GM21447 (cell line): ENCODE measurements at regions not wholly inside any gene's neighbourhood (a gene's known extent, or its start where the extent isn't known, plus 50 kb on each side); places are given as distances from the start of the nearest gene placed in this dataset.

Experiments used
- ATAC-seq: cut with Tn5 transposase; IDR thresholded peaks from one replicate; pipeline ENCODE4 v1.9.1; 2021; ENCODE audit not compliant: unreplicated experiment

DNA sequence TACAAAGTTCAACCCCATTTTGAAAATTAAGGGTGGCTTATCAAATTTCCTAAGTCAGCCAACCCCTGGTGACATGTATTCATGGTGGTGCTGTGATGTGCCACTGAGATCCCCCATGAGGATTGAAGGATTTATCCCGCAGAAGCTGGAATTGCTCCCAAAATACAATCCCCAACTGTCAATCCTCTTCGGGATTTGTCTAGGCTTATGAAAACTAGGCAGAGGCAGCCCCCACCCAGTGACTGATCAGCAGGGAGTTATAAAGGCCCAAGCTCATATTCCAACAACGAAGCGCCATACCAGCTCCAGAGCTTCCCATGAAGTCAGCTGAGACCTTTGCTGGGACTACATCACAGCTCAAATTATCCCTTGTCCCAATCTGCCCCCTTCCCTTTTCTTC, 316.0 kb downstream of the ENC1 start:
- no peak for ATAC-seq

DNA sequence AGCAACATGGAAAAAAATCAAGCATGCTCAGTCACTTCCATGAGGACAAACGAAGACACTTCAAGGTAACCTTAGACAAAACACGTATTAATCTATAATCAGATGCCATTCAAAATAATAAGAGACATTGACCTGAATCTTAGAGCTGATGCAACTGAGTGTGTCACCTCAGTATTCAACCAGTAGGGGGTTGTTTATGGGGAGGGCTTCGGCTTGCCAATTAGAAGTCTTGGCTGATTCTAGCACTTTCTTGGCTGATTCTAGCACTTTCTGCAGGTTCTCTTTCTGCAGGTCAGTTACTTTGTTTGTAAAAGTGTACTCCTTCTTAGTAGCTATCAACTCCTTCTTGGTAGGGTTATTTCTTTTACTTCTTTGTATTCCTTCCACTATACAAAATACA, 317.6 kb downstream of the ENC1 start:
- no peak for ATAC-seq

DNA sequence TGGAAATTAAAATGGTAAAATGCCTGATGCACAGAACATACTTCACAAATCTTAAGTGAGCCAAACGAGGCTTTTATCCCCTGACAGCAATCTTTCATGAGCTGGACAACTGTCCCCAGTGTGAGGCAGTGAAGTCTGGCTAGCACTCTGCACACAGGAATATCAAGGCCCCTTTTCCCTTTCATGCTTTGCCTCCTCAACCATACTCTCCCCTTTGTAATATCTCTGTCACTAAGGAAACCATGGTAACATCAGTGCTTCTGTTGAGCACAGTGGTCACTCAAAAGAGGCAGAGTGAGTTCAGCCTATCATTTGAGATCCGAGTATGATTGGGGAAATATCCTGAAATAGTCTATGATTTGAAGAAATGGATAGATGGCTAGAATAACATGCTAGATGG, 318.3 kb downstream of the ENC1 start:
- ATAC-seq, result no peak

DNA sequence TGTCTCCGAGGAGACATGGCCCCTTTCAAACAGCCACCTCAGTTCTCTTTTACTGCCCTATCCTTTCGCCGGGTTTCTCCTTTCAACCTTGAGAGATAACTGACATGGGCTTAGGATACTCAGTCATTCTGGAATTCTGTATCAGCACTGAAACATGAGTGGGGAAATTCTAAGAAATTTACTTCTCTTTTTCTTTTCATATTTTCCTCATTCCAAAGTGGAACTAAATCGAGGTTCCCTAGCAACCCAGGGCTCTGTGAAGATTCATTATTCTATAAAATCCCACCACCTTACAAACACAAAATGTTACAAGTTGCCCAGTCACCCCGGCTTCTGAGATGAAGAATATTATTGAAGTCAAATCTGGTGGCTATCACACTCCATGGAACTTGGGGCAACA, 319.2 kb downstream of the ENC1 start:
- ATAC-seq, result no peak

DNA sequence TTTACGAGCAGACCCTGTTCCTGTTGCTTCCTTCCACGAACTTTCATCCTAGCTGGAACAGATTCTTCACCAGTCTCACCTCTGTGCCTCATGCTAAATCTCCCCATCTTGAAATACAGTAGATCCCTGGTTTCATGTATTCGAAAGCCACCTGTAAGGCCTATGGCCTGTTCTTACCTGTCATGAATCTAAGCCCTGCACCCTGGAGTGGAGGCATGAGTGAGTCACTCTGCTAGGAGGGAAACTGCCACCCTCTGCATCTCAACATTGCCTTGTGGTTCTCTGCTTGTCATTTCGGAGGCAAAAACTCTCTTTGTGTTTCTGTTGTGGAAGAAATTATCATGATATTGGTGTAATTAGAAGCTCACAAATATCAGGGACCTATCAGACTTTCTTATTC, 320.0 kb downstream of the ENC1 start:
- no peak for ATAC-seq

DNA sequence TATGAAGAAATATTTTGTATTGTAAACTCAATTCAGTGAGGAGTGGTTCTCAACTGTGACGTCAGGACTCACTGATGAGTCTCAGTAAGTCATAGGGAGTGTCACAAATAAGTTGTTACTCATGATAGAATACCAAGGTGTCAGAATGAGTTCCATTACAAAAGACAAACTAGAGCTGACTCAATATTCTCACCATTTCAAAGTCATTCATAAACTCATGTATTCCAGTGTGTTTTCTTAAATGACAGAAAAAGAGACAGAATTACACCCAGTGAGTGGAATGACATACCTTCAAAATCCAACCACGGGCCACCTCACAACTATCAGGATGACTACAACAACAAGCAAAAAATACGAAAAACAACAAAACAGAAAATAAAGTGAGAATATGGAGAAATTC, 321.5 kb downstream of the ENC1 start:
- no peak for ATAC-seq

DNA sequence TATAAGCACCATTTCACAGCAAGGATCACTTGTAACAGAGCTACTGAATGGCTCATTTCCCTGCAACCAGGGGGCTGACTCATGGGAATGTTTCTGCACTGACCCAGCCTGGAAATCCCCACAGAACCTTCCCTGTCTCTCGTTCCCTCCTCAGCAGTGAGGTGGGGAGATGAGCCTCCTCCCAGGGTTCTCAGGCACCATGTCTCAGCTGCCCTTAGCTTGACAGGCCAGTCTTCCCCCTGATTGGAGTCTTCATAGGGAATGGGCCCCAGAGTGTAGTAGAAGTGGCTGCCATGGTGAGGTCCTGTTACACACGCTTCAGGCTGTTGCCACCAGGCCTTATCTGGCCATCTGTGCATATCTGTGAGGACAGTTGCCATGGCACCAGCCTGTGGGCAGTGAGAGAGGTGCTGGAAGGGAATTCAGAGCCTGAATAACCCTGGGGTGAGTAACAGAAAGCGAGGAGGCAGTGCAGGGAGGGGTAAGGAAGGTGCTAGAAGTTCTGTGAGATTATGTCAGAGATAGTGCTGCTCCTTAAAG, 324.4 kb downstream of the ENC1 start:
- peak; percentile 54 for ATAC-seq

DNA sequence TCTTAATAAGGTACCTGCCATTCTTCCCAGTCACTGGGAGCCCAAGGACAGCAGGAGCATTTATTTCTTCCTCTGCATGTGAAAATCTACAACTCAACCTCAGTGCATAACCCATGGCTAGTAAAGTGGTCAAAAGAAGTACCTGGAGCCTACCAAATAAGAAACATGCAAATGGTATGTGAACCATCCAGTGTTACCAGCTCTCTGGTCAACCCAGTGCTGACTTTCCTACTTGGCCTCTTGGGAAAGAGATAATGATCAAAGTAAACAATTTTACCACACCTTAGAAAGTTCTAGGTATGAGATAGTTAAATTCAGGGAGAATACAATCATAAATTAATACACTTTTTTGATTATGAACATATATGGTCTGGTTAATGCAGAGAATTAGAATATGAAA, 325.6 kb downstream of the ENC1 start:
- ATAC-seq, result no peak

DNA sequence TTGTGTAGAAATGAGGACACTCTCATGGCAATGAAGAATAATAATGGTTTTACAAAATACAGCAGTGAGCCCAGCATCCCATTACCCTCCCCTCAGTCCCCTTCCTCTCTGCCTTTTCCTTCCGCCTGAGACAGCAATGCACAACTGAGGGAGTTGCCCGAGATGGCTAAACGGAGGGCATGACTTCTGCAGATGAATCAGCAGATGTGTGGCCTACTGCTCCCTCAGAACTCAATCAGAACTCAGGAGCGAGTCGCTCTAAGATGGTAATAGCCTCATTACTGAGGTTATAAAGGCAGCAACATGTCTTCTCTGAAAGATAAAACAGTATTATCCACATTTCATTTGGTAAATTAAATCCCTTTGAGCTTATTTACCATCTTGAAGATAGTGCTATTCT, 326.6 kb downstream of the ENC1 start:
- no peak for ATAC-seq

DNA sequence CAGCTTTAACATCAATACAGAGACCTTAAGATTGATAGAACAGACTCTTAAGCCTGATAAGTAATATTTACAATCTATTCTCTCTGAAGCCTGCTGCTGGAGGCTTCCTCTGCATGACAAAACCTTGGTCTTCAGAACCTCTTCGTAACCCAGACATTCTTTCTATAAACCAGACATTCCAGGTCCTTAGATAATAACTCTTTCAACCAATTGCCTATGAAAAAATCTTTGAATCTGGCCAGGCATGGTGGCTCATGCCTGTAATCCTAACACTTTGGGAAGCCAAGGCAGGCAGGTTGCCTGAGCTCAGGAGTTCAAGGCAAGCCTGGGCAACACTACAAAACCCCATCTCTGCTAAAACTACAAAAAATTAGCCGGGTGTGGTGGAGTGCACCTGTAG, 327.8 kb downstream of the ENC1 start:
- ATAC-seq, result no peak

DNA sequence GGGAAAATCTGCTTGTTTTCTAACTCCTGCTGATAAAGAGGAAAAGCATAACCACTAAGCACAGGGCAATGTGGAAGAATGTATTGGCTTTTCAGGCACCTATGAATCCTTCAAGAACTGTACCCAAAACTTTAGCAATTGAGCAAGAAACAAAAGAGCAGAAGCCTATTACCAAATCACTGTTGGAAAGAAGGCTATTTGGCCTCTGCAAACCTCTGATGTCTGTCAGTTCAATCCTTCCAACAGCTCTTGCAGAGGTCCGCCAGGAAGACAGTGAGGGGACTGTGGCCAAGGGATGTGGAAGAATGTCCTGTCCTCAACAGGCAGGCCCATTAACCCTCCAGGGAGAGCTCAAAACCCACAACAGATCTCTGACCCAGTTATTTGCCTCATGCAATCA, 328.6 kb downstream of the ENC1 start:
- no peak for ATAC-seq

DNA sequence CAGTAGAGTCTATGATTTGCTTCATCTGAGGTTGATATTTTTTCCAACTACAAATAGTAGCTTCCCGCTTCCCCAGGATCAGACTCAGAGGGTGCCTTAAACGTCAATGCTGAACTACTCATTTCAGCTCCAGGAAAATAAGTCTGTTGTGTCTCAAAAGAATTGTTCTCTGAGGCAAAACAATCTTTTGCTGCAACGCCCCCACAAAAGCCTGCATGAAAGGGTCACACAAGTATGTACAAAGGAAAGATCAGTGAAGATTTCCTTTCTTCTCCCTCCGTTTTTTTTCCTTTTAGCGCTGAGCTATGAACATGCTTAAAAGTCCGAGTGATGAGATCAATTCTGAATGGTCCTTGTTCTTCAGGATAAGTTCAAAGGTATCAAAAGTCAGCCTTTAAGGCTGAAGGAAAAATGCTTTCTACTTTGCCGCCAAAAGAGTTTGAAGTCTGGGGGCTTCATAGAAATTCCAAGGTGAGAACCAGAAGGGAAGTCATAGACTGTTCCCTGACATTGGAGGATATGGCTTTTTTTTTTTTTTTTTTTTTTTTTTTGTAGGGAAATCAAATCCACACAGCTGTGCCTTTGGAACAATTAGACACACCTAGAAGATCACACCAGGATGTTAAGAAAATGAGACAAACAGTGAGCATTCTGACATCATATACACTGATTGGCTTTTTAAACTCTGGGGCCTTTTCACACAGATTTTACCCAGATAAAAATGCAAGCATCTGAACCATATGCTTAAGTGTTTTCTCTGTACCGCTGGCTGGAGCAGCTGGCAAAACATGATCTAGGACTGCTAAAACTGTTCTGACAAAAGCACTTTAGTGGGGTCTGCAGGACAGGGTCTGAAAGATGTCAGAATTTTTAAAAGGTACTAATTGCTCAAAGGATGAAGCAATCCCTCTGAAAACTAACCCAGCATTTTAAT, 329.3 kb downstream of the ENC1 start:
- ATAC-seq, result no peak

DNA sequence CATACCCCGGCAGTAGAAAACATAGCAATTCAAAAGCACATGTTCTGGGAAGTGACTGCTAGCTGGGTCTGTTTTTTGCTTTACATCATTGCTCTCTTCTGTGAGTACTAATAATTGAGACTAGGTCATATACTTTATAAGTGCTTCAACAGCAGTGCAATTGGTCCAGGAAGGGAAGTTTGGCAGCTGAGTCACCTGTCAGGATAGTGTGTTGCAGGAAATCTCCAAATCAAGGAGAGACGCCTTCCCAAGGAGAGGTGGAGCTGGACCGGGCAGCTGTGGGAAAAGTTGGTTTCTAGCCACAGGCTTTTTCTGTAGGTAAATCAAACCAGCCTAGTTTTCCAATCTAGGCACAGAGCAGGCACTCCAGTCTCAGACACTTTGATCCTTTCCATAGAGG, 330.1 kb downstream of the ENC1 start:
- ATAC-seq, result no peak

DNA sequence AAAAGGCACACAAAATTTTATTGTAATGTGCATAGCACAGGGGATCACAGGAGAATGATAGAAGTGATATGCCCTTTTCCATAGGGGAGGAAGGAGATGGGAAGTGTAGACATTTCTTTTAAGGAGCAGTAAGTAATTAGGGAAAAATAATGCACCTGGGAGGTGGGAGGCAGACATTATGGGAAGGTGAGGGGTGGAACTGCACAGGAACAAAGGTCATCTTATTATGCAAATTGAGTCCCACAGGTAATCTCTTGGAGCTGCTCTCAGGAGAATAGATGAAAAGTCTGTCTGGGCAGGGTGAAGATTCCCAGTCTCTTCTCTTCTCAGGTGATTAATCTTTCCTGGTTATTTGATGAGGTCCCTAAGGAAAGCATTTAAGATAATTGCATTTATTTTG, 331.5 kb downstream of the ENC1 start:
- no peak for ATAC-seq

DNA sequence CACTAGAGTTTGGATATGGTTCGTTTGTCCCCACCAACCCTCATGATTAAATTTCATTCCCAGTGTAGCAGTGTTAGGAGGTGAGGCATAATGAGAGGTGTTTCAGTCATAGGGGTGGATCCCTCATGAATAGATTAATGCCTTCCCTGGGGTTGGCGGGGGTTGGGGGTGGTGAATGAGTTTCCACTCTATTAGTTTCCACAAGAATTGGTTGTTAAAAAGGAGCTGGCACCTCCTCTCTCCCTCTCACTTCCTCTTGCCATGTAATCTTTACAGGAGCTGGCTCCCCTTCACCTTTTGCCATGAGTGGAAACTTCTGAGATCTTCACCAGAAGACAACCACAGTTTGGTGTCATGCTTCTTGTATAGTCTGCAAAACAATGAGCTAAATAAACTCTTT, 333.7 kb downstream of the ENC1 start:
- ATAC-seq, result no peak

DNA sequence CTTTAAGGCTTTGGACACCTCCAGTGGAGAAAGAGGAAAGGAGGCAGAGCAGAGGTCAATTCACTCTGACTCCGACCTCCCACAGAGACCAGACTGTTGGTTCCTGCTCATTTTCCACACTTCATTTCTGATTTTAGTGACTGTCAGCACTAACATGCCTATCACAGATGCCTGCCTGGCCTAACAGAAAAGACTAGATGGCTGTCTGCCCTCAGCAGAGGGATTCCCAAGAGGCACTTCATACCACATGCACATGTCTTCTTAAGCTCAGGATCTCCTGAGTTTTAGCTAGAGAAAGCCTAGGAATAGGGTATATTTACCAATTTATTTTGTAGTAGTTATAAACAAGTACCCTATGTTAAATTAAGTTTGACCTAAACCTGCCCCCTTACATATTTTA, 336.0 kb downstream of the ENC1 start:
- no peak for ATAC-seq

DNA sequence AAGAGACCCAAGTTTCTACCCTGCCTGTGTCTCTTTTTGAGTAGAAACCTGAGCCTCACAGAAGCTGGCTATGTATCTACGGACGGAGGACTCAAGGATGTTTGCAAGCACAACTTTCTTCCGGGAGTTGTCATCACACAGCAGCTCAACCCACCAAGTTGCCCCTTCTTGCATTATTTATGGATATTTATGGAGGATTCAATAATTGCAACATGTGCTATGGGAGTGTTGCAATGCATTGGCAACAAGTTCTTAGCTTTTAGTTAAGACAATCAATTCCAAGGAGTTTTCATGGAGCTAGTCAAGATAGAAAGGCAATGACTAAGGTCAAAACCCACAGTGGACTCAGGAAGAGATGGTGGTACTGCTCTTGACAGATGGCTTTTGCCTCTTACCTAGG, 336.9 kb downstream of the ENC1 start:
- ATAC-seq, result no peak

DNA sequence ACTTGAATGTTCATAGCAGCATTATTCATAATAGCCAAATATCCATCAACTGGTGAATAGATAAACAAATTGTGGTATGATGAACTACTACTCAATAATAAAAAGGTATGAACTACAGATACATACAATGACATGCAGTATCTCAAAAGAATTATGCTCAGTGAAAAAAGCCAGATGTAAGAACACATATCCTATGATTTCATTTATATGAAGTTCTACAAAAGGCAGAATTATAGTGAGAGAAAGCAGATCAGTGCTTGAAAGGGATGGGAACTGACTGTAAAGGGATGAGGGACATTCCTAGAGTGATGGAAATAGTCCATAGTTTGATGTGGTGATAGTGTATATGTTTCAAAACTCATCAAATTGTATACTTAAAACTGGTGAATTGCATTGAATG, 339.0 kb downstream of the ENC1 start:
- no peak for ATAC-seq

DNA sequence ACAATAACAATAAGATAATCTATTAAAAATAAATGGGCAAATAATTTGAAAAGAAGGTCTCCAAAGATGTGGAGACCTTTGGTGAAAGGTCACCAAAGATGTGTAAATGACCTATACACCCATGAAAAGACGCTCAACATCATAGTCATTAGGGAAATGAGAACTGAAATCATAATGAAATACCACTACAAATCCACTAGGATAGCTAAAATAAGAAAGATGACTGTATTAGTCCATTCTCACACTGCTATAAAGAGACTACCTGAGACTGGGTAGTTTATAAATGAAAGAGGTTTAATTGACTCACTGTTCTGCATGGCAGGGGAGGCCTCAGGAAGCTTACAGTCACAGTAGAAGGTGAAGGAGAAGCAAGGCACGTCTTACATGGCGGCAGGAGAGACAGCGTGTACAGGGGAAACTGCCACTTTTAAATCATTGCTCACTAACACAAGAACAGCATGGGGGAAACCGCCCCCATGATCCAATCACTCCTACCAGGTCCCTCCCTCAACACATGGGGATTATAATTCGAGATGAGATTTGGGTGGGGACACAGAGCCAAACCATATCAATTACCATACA, 339.6 kb downstream of the ENC1 start:
- no peak for ATAC-seq

DNA sequence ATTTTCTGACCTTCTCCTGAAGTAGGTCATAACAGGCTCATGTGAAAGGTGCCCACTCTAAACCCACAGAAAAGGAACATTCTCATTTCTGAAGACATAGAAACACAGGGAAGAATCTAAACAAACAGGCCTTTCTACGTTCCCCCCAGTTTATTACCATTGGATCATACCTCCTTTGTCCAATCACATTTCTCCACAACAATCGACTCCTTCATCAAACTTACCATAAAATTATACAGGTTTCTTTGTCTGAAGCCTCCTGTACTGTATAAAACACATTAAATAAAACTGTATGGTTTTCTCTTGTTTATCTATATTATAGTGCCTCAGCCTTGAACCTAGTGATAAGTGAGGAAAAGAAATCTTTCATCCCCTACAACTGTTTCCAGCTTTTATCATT, 340.7 kb downstream of the ENC1 start:
- ATAC-seq, result no peak

DNA sequence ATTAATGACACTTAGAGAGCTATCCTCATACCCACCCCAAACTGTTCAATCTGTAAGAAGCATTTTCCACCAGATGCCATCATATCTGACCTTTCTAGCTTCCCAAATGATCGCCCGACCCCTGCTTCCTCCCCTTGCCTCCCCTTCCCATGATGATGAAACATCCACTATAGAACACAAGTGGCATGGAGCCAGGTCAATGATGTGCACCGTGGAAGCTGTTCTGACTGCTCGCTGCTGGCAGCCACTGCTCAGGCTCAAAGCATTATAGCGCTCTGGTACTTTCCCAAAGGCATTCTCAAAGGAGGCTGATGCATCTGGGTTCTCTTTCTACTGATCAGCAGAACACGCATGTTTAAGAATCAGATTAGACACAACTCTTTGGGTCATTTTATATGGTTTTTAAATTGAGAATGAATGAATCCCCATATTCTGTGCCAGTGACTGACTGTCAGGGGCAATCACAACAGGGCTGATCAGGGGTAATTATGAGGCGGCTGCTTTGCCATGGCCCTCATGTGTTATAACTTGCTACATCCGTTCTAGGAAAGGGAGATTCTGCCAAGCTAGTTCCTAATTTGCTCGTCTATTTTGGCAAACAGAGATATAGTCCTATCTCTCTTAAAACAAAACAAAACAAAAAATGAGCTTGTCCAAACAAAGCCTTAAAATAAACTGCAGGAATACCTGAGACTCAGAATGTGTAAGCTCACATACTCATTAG, 343.7 kb downstream of the ENC1 start:
- no peak for ATAC-seq

DNA sequence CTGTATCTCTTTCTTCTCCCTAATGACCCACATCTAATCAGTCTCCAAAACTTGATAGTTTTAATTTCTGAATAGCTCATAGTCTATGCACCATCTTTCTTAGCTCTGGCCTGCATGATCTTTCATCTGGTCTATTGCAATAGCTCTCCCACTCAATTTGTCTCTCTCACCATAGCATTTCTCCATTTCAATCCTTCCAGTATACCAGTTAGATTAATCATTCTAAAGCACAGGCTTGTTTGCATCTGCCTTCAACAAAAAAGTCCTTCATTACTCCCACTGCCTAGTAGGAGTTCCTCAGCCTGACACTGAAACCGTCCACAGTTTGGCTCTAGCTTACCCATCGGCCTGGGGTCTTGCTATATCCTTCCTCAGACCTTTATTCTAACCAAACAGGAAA, 344.9 kb downstream of the ENC1 start:
- no peak for ATAC-seq
